K562 (cell line): ENCODE measurements at regions not wholly inside any gene's neighbourhood (a gene's known extent, or its start where the extent isn't known, plus 50 kb on each side); places are given as distances from the start of the nearest gene placed in this dataset.

Experiments used
- ATAC-seq: fragments of 200-7000 bp; cut with Tn5 transposase; 3 replicates; pipeline ENCODE4 v1.9.1; 2020; ENCODE audit warnings: moderate library complexity
- BruUV-seq: library from RNA; stranded (reverse); fragments of 400-500 nt; replicated peaks from 2 replicates; lab custom pipeline; 2021; lab: Mats Ljungman, UMichigan
- CTCF ChIA-PET: fragments of 300-600 bp; formaldehyde crosslinking; extraction: SDS; loops from one replicate; lab custom pipeline; 2021; ENCODE audit warnings: low intra/inter-chr PET ratio; lab: Yijun Ruan, JAX
- POLR2A ChIA-PET: fragments of 300-600, 350-650 bp; sonication (Branson Sonifier 250); formaldehyde crosslinking; extraction: SDS; loops from one replicate; lab custom pipeline; 2021; ENCODE audit warnings: antibody characterized with exemption, inconsistent platforms; lab: Yijun Ruan, JAX
- DNase-seq, 4 experiments: peaks; one replicate each; pipeline versions ENCODE4 v3.0.0 to v3.0.0-alpha.2; 2011 to 2018; ENCODE audit warnings: low spot score in 3 of 4, mixed read lengths in 3 of 4; ENCODE audit errors: extremely low read depth in 1 of 4
- FAIRE-seq: peaks from 2 replicates; lab custom pipeline; 2011; peaks lifted over from hg19 to GRCh38; lab: Jason Lieb, UNC
- H2AFZ ChIP-seq: 2 replicates; pipeline ENCODE4 v1.6.0; 2011; ENCODE audit warnings: low read depth, low read length, control low read depth, inconsistent platforms
- H3K27ac ChIP-seq: fragments of 200-600 bp; 3 replicates; pipeline ENCODE4 v1.8.0; 2011; ENCODE audit warnings: low read depth, mild to moderate bottlenecking, control low read depth, inconsistent platforms, low read length, moderate library complexity, mixed read lengths; ENCODE audit errors: extremely low read depth
- H3K27me3 ChIP-seq, 2 experiments: fragments of 300-600 bp in 1 of 2; 2 replicates in 1 of 2; 3 replicates in 1 of 2; pipeline versions ENCODE4 v1.6.0 to v1.8.0; 2011; ENCODE audit warnings: inconsistent platforms in 2 of 2, low read length in 2 of 2, mild to moderate bottlenecking in 1 of 2, mixed read lengths in 1 of 2, moderate library complexity in 1 of 2; ENCODE audit not compliant: control insufficient read depth in 2 of 2, insufficient read depth in 2 of 2
- H3K36me3 ChIP-seq: fragments of 300-600 bp; 3 replicates; pipeline ENCODE4 v1.8.0; 2011; ENCODE audit warnings: mild to moderate bottlenecking, low read length, inconsistent platforms; ENCODE audit not compliant: control insufficient read depth, insufficient read depth
- H3K4me1 ChIP-seq, 2 experiments: fragments of 200-600 bp in 1 of 2; replicated peaks in 1 of 2; 2 replicates in 1 of 2; 3 replicates in 1 of 2; pipeline versions ENCODE4 v1.5.1 to v1.8.0; 2011; ENCODE audit warnings: inconsistent platforms in 2 of 2, low read length in 2 of 2, mild to moderate bottlenecking in 1 of 2, mixed read lengths in 1 of 2, moderate library complexity in 1 of 2; ENCODE audit not compliant: control insufficient read depth in 2 of 2, insufficient read depth in 2 of 2
- H3K4me2 ChIP-seq: 2 replicates; pipeline ENCODE4 v1.6.1; 2011; ENCODE audit warnings: low read length, control low read depth, inconsistent platforms, mixed read lengths; ENCODE audit not compliant: insufficient read depth
- H3K4me3 ChIP-seq: fragments of 200-600 bp; sonication (generic), shearing (Covaris generic); 2 replicates; pipeline ENCODE4 v1.5.1; 2016; ENCODE audit warnings: control low read depth, inconsistent platforms
- H3K79me2 ChIP-seq: fragments of 200-600 bp; 3 replicates; pipeline ENCODE4 v1.8.0; 2011; ENCODE audit warnings: low read length, inconsistent platforms; ENCODE audit not compliant: control insufficient read depth, insufficient read depth
- H3K9ac ChIP-seq, 2 experiments: 2 replicates each; pipeline versions ENCODE4 v1.6.0 to v1.6.1; 2011; ENCODE audit warnings: low read depth in 2 of 2, low read length in 2 of 2, control low read depth in 1 of 2, inconsistent platforms in 1 of 2, mild to moderate bottlenecking in 1 of 2, mixed read lengths in 1 of 2; ENCODE audit not compliant: insufficient read depth in 1 of 2
- H3K9me1 ChIP-seq: one replicate; pipeline ENCODE4 v1.6.0; 2011; ENCODE audit warnings: inconsistent platforms, mild to moderate bottlenecking, low read length, moderate library complexity; ENCODE audit not compliant: control insufficient read depth, insufficient read depth
- H3K9me3 ChIP-seq: replicated peaks from 2 replicates; pipeline ENCODE4 v1.5.1; 2011; ENCODE audit warnings: low read depth, low read length, inconsistent platforms; ENCODE audit not compliant: control insufficient read depth, insufficient read depth
- H4K20me1 ChIP-seq: replicated peaks from 2 replicates; pipeline ENCODE4 v1.6.1; 2011; ENCODE audit warnings: low read length, inconsistent platforms, mixed read lengths; ENCODE audit not compliant: control insufficient read depth, insufficient read depth
- HMBOX1 ChIP-seq: sonication (generic); IDR thresholded peaks from 2 replicates; pipeline ENCODE4 v1.6.1; 2016
- ILK ChIP-seq: fragments of 450-650 bp; IDR thresholded peaks from 2 replicates; pipeline ENCODE4 v1.6.1; 2016; ENCODE audit warnings: missing genetic modification characterization, low read depth, mild to moderate bottlenecking, missing compliant biosample characterization, moderate library complexity, borderline replicate concordance
- KAT7 ChIP-seq: sonication (generic); formaldehyde crosslinking; IDR thresholded peaks from 2 replicates; pipeline ENCODE4 v1.8.0; 2022; ENCODE audit warnings: missing genetic modification reagents, mild to moderate bottlenecking, borderline replicate concordance
- KLF10 ChIP-seq: fragments of 250-450 bp; sonication (Bioruptor Pico); IDR thresholded peaks from 2 replicates; pipeline ENCODE4 v1.6.1; 2021; ENCODE audit warnings: matching md5 sums
- NCOA4 ChIP-seq: fragments of 450-650 bp; IDR thresholded peaks from 2 replicates; pipeline ENCODE4 v1.6.1; 2018; ENCODE audit warnings: mild to moderate bottlenecking; ENCODE audit not compliant: partially characterized antibody
- NCOR1 ChIP-seq: fragments of 450-650 bp; IDR thresholded peaks from 2 replicates; pipeline ENCODE4 v1.6.1; 2016; ENCODE audit warnings: mild to moderate bottlenecking, moderate library complexity
- PRDM10 ChIP-seq: fragments of 450-650 bp; IDR thresholded peaks from 2 replicates; pipeline ENCODE4 v1.6.1; 2018; ENCODE audit not compliant: partially characterized antibody
- RAD21 ChIP-seq, 2 experiments: fragments of 250-450 bp in 1 of 2; fragments of 450-650 bp in 1 of 2; sonication (Bioruptor Pico) in 1 of 2; formaldehyde crosslinking in 1 of 2; IDR thresholded peaks in 1 of 2; conservative IDR thresholded peaks in 1 of 2; 2 replicates each; pipeline versions ENCODE4 v1.4.0 to v1.8.0; 2020 to 2022; ENCODE audit warnings: mild to moderate bottlenecking in 2 of 2, moderate library complexity in 1 of 2
- ZNF239 ChIP-seq: fragments of 250-450 bp; sonication (Bioruptor Pico); IDR thresholded peaks from 2 replicates; pipeline ENCODE4 v1.4.0; 2020; ENCODE audit warnings: mild to moderate bottlenecking
- WGBS: fragments of 100-300 bp; shearing (Covaris generic); methylation state at CpG from one replicate; pipeline ENCODE4 v1.1.6; 2016; ENCODE audit warnings: low coverage, mixed read lengths; ENCODE audit not compliant: insufficient coverage; ENCODE audit errors: missing lambda C conversion rate; 5-methylcytosine and 5-hydroxymethylcytosine counted together
- in situ Hi-C: fragments of 300-500 bp; cut with MboI; formaldehyde crosslinking; loops from 4 replicates; pipeline ENCODE4 v1.15.0; 2018; ENCODE audit warnings: inconsistent platforms, mixed read lengths
- intact Hi-C: fragments of 100-400 bp; cut with micrococcal nuclease; formaldehyde crosslinking; loops from 2 replicates; pipeline ENCODE4 v1.14.2; 2022
- TF ChIP-seq, protein P1 (sequence below): fragments of 250-450 bp; sonication (Bioruptor Pico); IDR thresholded peaks from 2 replicates; pipeline ENCODE4 v1.8.0; 2021; ENCODE audit warnings: borderline replicate concordance, mild to moderate bottlenecking, moderate library complexity; ENCODE audit not compliant: poor library complexity, severe bottlenecking
- TF ChIP-seq, protein P2 (sequence below): fragments of 450-650 bp; formaldehyde crosslinking; IDR thresholded peaks from 2 replicates; pipeline ENCODE4 v1.4.0; 2022; ENCODE audit warnings: missing genetic modification characterization
- TF ChIP-seq, protein P3 (sequence below): fragments of 250-450 bp; sonication (Bioruptor Pico); IDR thresholded peaks from 2 replicates; pipeline ENCODE4 v1.8.0; 2022; ENCODE audit warnings: moderate library complexity, mild to moderate bottlenecking, inconsistent platforms

GRCh38 chr9:91089405-91090129, 272.2 kb downstream of the AUH start:
- 0% methylated on average over 6 of the region's 6 CpGs for WGBS
- no peak overlapping the region for H3K4me2 ChIP-seq
- H3K79me2 ChIP-seq = no peaks in the 10 kb centered on the region
- H3K9me1 ChIP-seq = no peaks in the 10 kb centered on the region
- no peak overlapping the region for H3K27ac ChIP-seq
- intact Hi-C loops = loop anchor here (1.0 kb wide), 2 partner anchors 164 to 337 kb away; no protein-coding TSS in a partner anchor
- ChIA-PET POLR2A (interaction anchor here (0.7 kb wide), 1 partner anchor 9 kb away, joined by 3 read pairs; no protein-coding TSS in a partner anchor), CTCF (no interaction called here)
- no TSS peak for BruUV-seq
- no peaks in the 10 kb centered on the region; a peak in 1 of 5 replicates for H3K4me1 ChIP-seq
- H3K9me3 ChIP-seq = no peaks in the 10 kb centered on the region; the same call in 1 of the 2 replicates
- no peak overlapping the region for H3K4me3 ChIP-seq
- in situ Hi-C loops = no loop called here
- H3K27me3 ChIP-seq = peaks cover 0 to 8% of the 10 kb centered on the region in 2 experiments; a peak in 1 of 5 replicates
- ATAC-seq (peak; percentile 69; the same call in 2 of the 3 replicates), DNase-seq (peak in 2 of 4 experiments; percentile 13 to 35), FAIRE-seq (peak; percentile 84)
- no peak overlapping the region for H3K9ac ChIP-seq
- H3K36me3 ChIP-seq = no peaks in the 10 kb centered on the region
- H4K20me1 ChIP-seq = no peaks in the 10 kb centered on the region
- H2AFZ ChIP-seq = no peak overlapping the region; the same call in 1 of the 2 replicates
- TF ChIP-seq HMBOX1 = no peak
- peak; percentile 72 to 75 for TF ChIP-seq RAD21 (CRISPR knock-in tag; conservative IDR thresholded peaks at IDR 0.05 in 1 of 2, IDR thresholded peaks at IDR 0.05 in 1 of 2)
- no peak for TF ChIP-seq NCOR1
- TF ChIP-seq PRDM10 = no peak
- TF ChIP-seq, protein P1, sequence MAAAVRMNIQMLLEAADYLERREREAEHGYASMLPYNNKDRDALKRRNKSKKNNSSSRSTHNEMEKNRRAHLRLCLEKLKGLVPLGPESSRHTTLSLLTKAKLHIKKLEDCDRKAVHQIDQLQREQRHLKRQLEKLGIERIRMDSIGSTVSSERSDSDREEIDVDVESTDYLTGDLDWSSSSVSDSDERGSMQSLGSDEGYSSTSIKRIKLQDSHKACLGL (CRISPR knock-in tag) = no peak
- TF ChIP-seq ZNF239 = no peak
- TF ChIP-seq, protein P2, sequence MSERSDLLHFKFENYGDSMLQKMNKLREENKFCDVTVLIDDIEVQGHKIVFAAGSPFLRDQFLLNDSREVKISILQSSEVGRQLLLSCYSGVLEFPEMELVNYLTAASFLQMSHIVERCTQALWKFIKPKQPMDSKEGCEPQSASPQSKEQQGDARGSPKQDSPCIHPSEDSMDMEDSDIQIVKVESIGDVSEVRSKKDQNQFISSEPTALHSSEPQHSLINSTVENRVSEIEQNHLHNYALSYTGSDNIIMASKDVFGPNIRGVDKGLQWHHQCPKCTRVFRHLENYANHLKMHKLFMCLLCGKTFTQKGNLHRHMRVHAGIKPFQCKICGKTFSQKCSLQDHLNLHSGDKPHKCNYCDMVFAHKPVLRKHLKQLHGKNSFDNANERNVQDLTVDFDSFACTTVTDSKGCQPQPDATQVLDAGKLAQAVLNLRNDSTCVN (CRISPR knock-in tag) = no peak
- no peak for TF ChIP-seq NCOA4
- no peak for TF ChIP-seq ILK (tag)
- no peak for TF ChIP-seq KAT7 (CRISPR knock-in tag)
- no peak for TF ChIP-seq KLF10 (CRISPR knock-in tag)
- TF ChIP-seq, protein P3, sequence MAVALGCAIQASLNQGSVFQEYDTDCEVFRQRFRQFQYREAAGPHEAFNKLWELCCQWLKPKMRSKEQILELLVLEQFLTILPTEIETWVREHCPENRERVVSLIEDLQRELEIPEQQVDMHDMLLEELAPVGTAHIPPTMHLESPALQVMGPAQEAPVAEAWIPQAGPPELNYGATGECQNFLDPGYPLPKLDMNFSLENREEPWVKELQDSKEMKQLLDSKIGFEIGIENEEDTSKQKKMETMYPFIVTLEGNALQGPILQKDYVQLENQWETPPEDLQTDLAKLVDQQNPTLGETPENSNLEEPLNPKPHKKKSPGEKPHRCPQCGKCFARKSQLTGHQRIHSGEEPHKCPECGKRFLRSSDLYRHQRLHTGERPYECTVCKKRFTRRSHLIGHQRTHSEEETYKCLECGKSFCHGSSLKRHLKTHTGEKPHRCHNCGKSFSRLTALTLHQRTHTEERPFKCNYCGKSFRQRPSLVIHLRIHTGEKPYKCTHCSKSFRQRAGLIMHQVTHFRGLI (CRISPR knock-in tag) = no peak
